HepG2 (cell line): ENCODE measurements at regions not wholly inside any gene's neighbourhood (a gene's known extent, or its start where the extent isn't known, plus 50 kb on each side); places are given as distances from the start of the nearest gene placed in this dataset.

Experiments used
- ATAC-seq: fragments of 200-7000 bp; cut with Tn5 transposase; 3 replicates; pipeline ENCODE4 v1.9.1; 2020; ENCODE audit warnings: mild to moderate bottlenecking, moderate library complexity
- BruUV-seq: library from RNA; stranded (reverse); fragments of 400-500 nt; replicated peaks from 2 replicates; lab custom pipeline; 2021; lab: Mats Ljungman, UMichigan
- CTCF ChIA-PET: fragments of 300-600 bp; formaldehyde crosslinking; extraction: SDS; loops from one replicate; lab custom pipeline; 2021; ENCODE audit warnings: low total read pairs, inconsistent platforms, low intra/inter-chr PET ratio; lab: Yijun Ruan, JAX
- POLR2A ChIA-PET: fragments of 350-600 bp; sonication (Branson Sonifier 250); formaldehyde crosslinking; loops from one replicate; lab custom pipeline; 2020; ENCODE audit warnings: antibody characterized with exemption, inconsistent platforms; lab: Yijun Ruan, JAX
- DNase-seq: peaks from one replicate; pipeline ENCODE4 v3.0.0-alpha.2; 2015; ENCODE audit warnings: low spot score
- FAIRE-seq: peaks from 3 replicates; lab custom pipeline; 2011; peaks lifted over from hg19 to GRCh38; lab: Jason Lieb, UNC
- H2AFZ ChIP-seq: one replicate; pipeline ENCODE4 v1.6.1; 2011; ENCODE audit warnings: low read length, inconsistent platforms
- H3K27ac ChIP-seq: fragments of 300-600 bp; 3 replicates; pipeline ENCODE4 v1.8.0; 2011; ENCODE audit warnings: mixed run types, mild to moderate bottlenecking, mixed read lengths, low read length, inconsistent platforms; ENCODE audit not compliant: insufficient read depth; ENCODE audit errors: extremely low read length
- H3K27me3 ChIP-seq, 2 experiments: fragments of 200-600 bp in 1 of 2; 2 replicates in 1 of 2; 3 replicates in 1 of 2; pipeline versions ENCODE4 v1.6.0 to v1.8.0; 2011; ENCODE audit warnings: low read length in 2 of 2, mild to moderate bottlenecking in 2 of 2, moderate library complexity in 2 of 2, inconsistent platforms in 1 of 2; ENCODE audit not compliant: insufficient read depth in 2 of 2, control insufficient read depth in 1 of 2
- H3K36me3 ChIP-seq, 2 experiments: fragments of 200-600 bp in 1 of 2; replicated peaks in 1 of 2; 2 replicates in 1 of 2; 3 replicates in 1 of 2; pipeline versions ENCODE4 v1.5.1 to v1.8.0; 2011; ENCODE audit warnings: low read length in 2 of 2, inconsistent platforms in 1 of 2; ENCODE audit not compliant: insufficient read depth in 2 of 2, control insufficient read depth in 1 of 2
- H3K4me1 ChIP-seq: 2 replicates; pipeline ENCODE4 v1.5.1; 2012; ENCODE audit warnings: low read length, inconsistent platforms; ENCODE audit not compliant: insufficient read depth
- H3K4me2 ChIP-seq: 2 replicates; pipeline ENCODE4 v1.6.0; 2011; ENCODE audit warnings: low read depth, low read length, inconsistent platforms
- H3K4me3 ChIP-seq, 3 experiments: fragments of 200-600 bp in 1 of 3; sonication (generic), shearing (Covaris generic) in 1 of 3; replicated peaks in 1 of 3; 2 replicates each; pipeline ENCODE4 v1.5.1; 2011 to 2016; ENCODE audit warnings: low read length in 3 of 3, inconsistent platforms in 2 of 3, low read depth in 2 of 3, mild to moderate bottlenecking in 2 of 3, control low read depth in 1 of 3, mixed read lengths in 1 of 3; ENCODE audit not compliant: insufficient read depth in 1 of 3
- H3K79me2 ChIP-seq: one replicate; pipeline ENCODE4 v1.6.1; 2011; ENCODE audit warnings: low read length, inconsistent platforms; ENCODE audit not compliant: insufficient read depth
- H3K9ac ChIP-seq: 2 replicates; pipeline ENCODE4 v1.6.0; 2011; ENCODE audit warnings: mild to moderate bottlenecking, low read depth, low read length, inconsistent platforms; ENCODE audit not compliant: insufficient read depth
- H3K9me3 ChIP-seq: 2 replicates; pipeline ENCODE4 v1.5.1; 2012; ENCODE audit warnings: mild to moderate bottlenecking, low read length
- H4K20me1 ChIP-seq: 2 replicates; pipeline ENCODE4 v1.6.0; 2011; ENCODE audit warnings: inconsistent platforms, mild to moderate bottlenecking, low read length, moderate library complexity; ENCODE audit not compliant: insufficient read depth
- ATF7 ChIP-seq, 2 experiments: fragments of 450-650 bp in 1 of 2; sonication (generic) in 1 of 2; formaldehyde crosslinking in 1 of 2; IDR thresholded peaks; 2 replicates each; pipeline versions ENCODE4 v1.4.0 to v1.6.1; 2016 to 2020; ENCODE audit warnings: antibody characterized with exemption in 1 of 2, mild to moderate bottlenecking in 1 of 2, missing genetic modification reagents in 1 of 2
- CREB1 ChIP-seq, 2 experiments: fragments of 450-650 bp in 1 of 2; IDR thresholded peaks; 2 replicates each; pipeline ENCODE4 v1.6.1; 2016 to 2017; ENCODE audit warnings: control low read depth in 1 of 2, mild to moderate bottlenecking in 1 of 2, missing compliant biosample characterization in 1 of 2, missing genetic modification characterization in 1 of 2
- ELF1 ChIP-seq: sonication (generic); formaldehyde crosslinking; IDR thresholded peaks from 2 replicates; pipeline ENCODE4 v1.4.0; 2020; ENCODE audit warnings: missing genetic modification reagents
- GZF1 ChIP-seq: sonication (generic); formaldehyde crosslinking; IDR thresholded peaks from 2 replicates; pipeline ENCODE4 v1.5.1; 2020; ENCODE audit warnings: mild to moderate bottlenecking, missing genetic modification reagents
- NFE2 ChIP-seq: sonication (generic); formaldehyde crosslinking; IDR thresholded peaks from 2 replicates; pipeline ENCODE4 v1.4.0; 2020; ENCODE audit warnings: missing genetic modification reagents
- PTBP1 ChIP-seq: fragments of 200-400 bp; formaldehyde crosslinking; IDR thresholded peaks from 2 replicates; pipeline ENCODE4 v1.6.1; 2018; ENCODE audit warnings: low read length, low read depth; ENCODE audit not compliant: poor library complexity, severe bottlenecking
- SMC3 ChIP-seq: IDR thresholded peaks from 2 replicates; pipeline ENCODE4 v1.6.1; 2011; ENCODE audit warnings: low read length, improper control_type of control experiment
- TEAD2 ChIP-seq: sonication (generic); formaldehyde crosslinking; IDR thresholded peaks from 2 replicates; pipeline ENCODE4 v1.9.0; 2021; ENCODE audit warnings: missing genetic modification reagents
- ZNF562 ChIP-seq: sonication (generic); formaldehyde crosslinking; IDR thresholded peaks from 2 replicates; pipeline ENCODE4 v1.8.0; 2022; ENCODE audit warnings: missing genetic modification reagents, borderline replicate concordance
- ZNF670 ChIP-seq: sonication (generic); formaldehyde crosslinking; IDR thresholded peaks from 2 replicates; pipeline ENCODE4 v1.8.0; 2022; ENCODE audit warnings: mild to moderate bottlenecking, missing genetic modification reagents, borderline replicate concordance
- WGBS: methylation state at CpG from one replicate; pipeline ENCODE4 v1.1.6; 2017; ENCODE audit warnings: low lambda C conversion rate; 5-methylcytosine and 5-hydroxymethylcytosine counted together
- in situ Hi-C: cut with HindIII; loops from 2 replicates; pipeline ENCODE4 v1.10.0; 2017; ENCODE audit warnings: low pct_unique_long_range_greater_than_20kb; ENCODE audit not compliant: extremely low pct_ligation_motif_present
- intact Hi-C: fragments of 100-400 bp; cut with micrococcal nuclease; formaldehyde crosslinking; loops from one replicate; pipeline ENCODE4 v1.10.0; 2022; ENCODE audit not compliant: unreplicated experiment

DNA sequence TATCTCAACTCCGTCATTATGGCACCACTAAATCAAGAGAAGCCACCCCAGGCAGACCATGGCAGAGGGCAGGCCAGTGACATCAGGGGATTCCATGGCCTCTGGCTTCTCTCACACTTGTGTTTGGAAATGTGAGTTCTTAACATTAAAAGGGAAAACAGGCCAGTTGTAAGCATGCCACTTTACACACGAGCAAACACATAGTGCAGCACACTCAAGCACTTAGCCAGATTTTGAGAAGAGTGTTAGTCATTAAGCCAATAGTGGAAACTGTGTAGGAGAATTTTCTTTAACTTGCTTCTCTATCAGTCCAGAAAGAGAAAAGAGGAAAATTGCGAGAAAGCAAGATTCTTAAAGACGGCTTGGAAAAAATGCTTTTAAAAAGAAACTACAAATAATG, 401.5 kb downstream of the TDRD3 start:
- Histone ChIP-seq H3K36me3 (no peaks in the 10 kb centered on the region), H3K27me3 (no peaks in the 10 kb centered on the region), H3K4me1 (no peaks in the 10 kb centered on the region), H3K4me2 (no peak overlapping the region), H3K79me2 (no peaks in the 10 kb centered on the region), H3K27ac (no peak overlapping the region), H4K20me1 (no peaks in the 10 kb centered on the region), H3K9me3 (no peaks in the 10 kb centered on the region), H3K9ac (no peak overlapping the region), H3K4me3 (no peak overlapping the region), H2AFZ (no peak overlapping the region)
- intact Hi-C loops: no loop called here
- FAIRE-seq (no peak), DNase-seq (no peak), ATAC-seq (no peak)
- WGBS: 18% methylated on average over 4 of the region's 4 CpGs
- TF ChIP-seq SMC3: no peak
- no peak for TF ChIP-seq TEAD2 (CRISPR knock-in tag)
- TF ChIP-seq ELF1 (CRISPR knock-in tag): no peak
- TF ChIP-seq NFE2 (CRISPR knock-in tag): no peak
- no TSS peak for BruUV-seq
- ChIA-PET POLR2A (no interaction called here), CTCF (no interaction called here)
- in situ Hi-C loops: no loop called here

- WGBS: 0% methylated on average over 2 of the region's 2 CpGs
- no peak overlapping the region for H2AFZ ChIP-seq
- in situ Hi-C loops (no loop called here), intact Hi-C loops (no loop called here)
- no peaks in the 10 kb centered on the region for H3K79me2 ChIP-seq
- no peak overlapping the region for H3K4me3 ChIP-seq
- no peaks in the 10 kb centered on the region for H3K27me3 ChIP-seq
- ATAC-seq: no peak
- no peaks in the 10 kb centered on the region for H3K4me1 ChIP-seq
- CTCF ChIA-PET: no interaction called here
- POLR2A ChIA-PET: no interaction called here
- no peak overlapping the region for H3K27ac ChIP-seq
- BruUV-seq: no TSS peak
- no peak for DNase-seq
- H3K9me3 ChIP-seq: no peaks in the 10 kb centered on the region
- no peak for FAIRE-seq
- no peak overlapping the region for H3K4me2 ChIP-seq
- no peak overlapping the region for H3K9ac ChIP-seq
- no peaks in the 10 kb centered on the region for H4K20me1 ChIP-seq
- TF ChIP-seq GZF1 (CRISPR knock-in tag) (no peak), ZNF562 (CRISPR knock-in tag) (no peak), CREB1 (IDR thresholded peaks at IDR 0.05) (peak; percentile 63), CREB1 (CRISPR knock-in tag; IDR thresholded peaks at IDR 0.05) (no peak), PTBP1 (no peak), ATF7 (IDR thresholded peaks at IDR 0.05) (peak; percentile 96), ATF7 (CRISPR knock-in tag; IDR thresholded peaks at IDR 0.05) (no peak), ZNF670 (CRISPR knock-in tag) (no peak)
- no peaks in the 10 kb centered on the region for H3K36me3 ChIP-seq
These were observed 400.1 kb downstream of the TDRD3 start for GRCh38 chr13:60797112-60797511.
